RKO (cell line): ENCODE measurements at regions not wholly inside any gene's neighbourhood (a gene's known extent, or its start where the extent isn't known, plus 50 kb on each side); places are given as distances from the start of the nearest gene placed in this dataset.
"Not testable (repeated sequence)": the region's sequence is repeated elsewhere in the genome, so short reads cannot be mapped to it uniquely, and the experiment has no call there.

Experiments used
- DNase-seq: peaks from one replicate; pipeline ENCODE4 v3.0.0-alpha.2; 2016; ENCODE audit warnings: low spot score

GRCh38 chr2:138272524-138273195 is 228.9 kb upstream of the SPOPL start:
- DNase-seq = no peak

- not testable (repeated sequence) for DNase-seq
Measured at GRCh38 chr2:138273280-138273679, 228.3 kb upstream of the SPOPL start.

GRCh38 chr2:138274421-138275291 is 226.9 kb upstream of the SPOPL start:
- DNase-seq = no peak

DNA sequence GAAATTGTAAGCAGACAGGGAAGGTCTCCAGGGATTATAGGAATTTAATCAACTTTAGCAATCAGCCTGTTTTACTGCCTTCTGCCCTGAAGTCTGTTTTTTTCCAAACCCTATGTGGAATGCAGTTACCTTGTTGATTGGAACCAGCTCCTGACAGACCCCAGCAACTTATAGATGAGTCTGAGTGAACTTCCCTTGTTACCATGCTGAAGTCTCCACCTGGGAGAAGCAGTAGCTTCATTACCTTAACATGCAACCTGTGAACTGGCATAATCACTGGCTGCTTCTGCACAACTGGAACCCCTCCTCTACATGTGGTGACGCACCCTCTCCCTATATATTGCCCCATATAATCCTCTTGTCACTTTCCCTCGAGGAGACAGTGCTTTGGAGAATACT is 226.3 kb upstream of the SPOPL start:
- no peak for DNase-seq

- no peak for DNase-seq
Measured at GRCh38 chr2:138275881-138276280, 225.7 kb upstream of the SPOPL start.

- no peak for DNase-seq
Measured at GRCh38 chr2:138276339-138276738, 225.2 kb upstream of the SPOPL start.

DNA sequence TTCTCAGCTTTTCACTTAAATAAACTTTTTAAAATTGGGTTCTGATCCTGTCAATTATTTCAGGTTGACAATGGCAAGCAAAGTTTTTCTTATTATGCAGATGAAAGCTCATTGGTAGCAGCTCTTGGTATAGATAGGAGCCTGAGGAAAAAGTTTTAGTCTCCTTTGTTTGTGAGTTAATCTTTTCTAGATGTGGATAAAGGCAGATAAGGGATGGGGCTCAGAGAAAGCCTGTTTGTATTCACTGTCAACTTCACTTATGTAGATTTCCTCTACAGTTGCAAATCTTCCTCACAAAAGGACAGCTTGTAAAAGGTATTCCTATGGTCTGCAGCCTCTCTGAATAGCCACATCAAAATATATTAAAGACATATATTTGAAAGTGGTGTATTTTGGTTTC is 224.5 kb upstream of the SPOPL start:
- no peak for DNase-seq

GRCh38 chr2:138279871-138280270 is 221.7 kb upstream of the SPOPL start:
- no peak for DNase-seq

- DNase-seq = no peak
Measured at GRCh38 chr2:138280999-138281695, 220.4 kb upstream of the SPOPL start.

DNA sequence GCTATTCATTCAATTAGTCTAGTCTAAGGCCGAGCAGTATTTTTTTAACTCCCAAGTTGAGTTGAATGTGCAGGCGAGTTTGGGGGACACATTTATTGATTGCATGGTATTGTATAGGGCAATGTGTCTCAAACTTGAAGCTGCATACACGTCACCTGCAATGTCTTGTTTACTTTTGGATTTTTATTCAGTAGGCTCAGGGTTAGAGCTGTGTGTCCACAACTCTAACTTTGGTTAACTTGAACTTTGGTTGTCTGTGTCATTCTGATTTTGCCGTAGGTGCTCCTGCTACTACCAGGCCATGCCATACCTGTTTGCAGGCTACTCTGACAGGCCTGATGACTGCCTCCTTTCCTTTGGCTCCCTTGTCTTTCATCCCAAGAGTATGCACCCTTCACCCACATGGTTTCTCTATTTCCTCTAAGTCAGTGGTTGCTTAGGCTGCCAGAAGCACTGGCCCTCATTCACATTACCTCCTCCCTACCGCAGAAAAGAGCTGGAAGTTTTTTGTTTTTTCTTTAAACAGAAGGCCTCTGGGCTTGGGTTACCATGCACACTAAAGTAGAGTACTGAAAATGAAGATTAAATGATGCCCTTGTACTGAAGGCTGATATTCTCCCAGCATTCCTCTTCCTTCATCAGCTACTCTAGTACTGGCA is 219.4 kb upstream of the SPOPL start:
- no peak for DNase-seq

- DNase-seq = no peak
Measured at GRCh38 chr2:138291805-138292204, 209.8 kb upstream of the SPOPL start.

DNA sequence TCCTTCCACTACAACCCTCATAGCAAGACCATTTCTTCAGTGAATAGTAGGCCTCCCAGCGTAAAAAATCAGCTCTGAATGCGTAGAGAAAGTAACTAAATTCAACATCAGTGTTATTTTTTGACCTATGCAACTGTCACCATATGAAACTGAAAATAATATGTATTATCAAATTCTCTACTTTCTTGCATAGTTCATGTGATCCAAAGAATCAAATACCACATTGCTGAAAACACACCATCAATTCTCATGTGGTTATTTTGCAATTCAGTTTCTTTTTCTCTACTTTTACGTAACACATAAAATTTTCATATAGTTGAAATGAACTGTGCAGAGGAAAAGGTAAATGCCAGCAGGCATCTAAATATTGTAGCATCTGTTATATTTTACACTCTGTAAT is 208.5 kb upstream of the SPOPL start:
- no peak for DNase-seq

DNA sequence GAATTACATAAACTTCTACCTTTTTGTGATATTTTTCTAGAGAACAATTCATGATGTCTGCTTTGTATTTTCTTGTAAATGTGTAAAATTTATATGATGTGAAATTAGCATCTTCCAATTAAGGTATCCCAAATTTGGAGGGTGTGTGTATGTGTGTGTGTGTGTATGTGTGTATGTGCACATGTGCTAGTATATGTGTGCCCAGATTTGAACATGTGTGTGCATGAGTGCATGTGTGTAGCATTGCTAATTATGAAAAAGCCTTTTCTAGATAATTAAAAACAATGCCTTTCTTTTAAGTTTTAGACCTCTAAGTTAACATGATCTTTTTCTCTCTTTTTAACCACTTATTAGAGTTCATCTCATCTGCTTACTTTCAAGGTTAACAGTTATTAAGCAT is 208.0 kb upstream of the SPOPL start:
- DNase-seq = no peak

GRCh38 chr2:138294451-138294850 is 207.1 kb upstream of the SPOPL start:
- DNase-seq = no peak

DNA sequence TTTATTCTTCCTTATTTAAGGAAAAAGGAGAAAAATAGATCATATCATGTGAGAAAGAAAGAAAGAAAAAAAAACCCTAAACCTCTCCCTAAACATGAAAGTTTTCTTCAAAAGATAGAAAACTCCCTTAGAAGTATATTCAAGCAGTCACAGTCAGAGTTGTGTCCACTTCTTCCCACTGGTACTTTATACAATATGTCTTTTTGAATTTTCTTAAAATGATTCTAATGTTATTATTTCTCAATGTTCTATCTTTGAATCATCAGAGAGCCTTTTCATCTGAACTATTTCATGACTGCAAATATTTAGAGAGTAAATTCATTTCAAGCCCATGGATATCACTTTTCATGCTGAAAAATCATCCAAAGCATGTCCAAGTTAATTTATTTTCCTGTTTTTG is 205.2 kb upstream of the SPOPL start:
- no peak for DNase-seq

DNA sequence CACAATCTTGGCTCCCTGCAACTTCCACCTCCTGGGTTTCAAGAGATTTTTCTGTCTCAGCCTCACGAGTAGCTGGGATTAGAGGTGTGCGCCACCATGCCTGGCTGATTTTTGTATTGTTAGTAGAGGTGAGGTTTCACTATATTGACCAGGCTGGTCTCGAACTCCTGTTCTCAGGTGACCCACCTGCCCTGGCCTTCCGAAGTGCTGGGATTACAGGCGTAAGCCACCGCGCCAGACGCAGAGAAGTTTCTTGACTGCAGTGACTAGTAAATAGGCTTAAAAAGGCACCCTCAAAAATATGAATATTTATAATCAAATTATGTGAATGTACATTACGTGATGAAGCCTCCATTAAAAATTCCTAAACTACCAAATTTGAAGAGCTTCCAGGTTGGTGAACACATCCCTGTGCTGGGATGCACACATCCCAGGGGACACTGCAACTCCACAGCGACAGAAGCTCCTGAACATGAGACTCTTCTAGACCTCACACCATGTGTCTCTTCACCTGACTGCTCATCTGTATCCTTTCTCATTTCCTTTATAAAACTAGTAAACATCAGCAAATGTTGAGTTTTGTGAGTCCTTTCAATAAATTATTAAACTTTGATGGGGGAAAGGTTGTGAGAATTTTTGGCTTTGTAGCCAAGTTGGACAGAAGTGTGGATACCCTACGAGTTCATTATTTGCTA is 203.3 kb upstream of the SPOPL start:
- no peak for DNase-seq

GRCh38 chr2:138298900-138299299 is 202.7 kb upstream of the SPOPL start:
- no peak for DNase-seq

DNA sequence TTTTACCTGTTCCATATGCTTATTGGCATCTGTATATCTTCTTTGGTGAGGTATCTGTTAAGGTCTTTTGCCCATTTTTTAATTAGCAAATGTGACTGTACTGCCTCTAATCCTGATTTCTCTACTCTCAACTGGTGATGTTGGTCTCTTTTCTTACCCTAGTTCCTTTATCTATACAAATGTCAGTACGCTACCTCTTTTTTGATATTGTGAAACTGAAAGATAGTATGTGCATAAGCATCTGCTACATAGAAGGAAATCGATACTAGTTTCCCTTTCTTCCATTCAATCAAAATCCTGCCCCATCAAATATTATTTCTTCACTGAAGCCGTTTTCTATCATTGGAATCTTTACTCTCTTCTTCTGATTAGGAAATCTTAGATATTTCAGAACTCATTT is 194.9 kb upstream of the SPOPL start:
- no peak for DNase-seq

- DNase-seq = no peak
Measured at GRCh38 chr2:138307099-138307498, 194.5 kb upstream of the SPOPL start.

- no peak for DNase-seq
Measured at GRCh38 chr2:138309760-138310159, 191.8 kb upstream of the SPOPL start.

- DNase-seq = no peak
Measured at GRCh38 chr2:138312061-138312460, 189.5 kb upstream of the SPOPL start.

- not testable (repeated sequence) for DNase-seq
Measured at GRCh38 chr2:138315619-138316018, 186.0 kb upstream of the SPOPL start.
